ENCODE measurements at regions not wholly inside any gene's neighbourhood (a gene's known extent, or its start where the extent isn't known, plus 50 kb on each side); places are given as distances from the start of the nearest gene placed in this dataset.

- 57 to 61% methylated on average over 1 of the region's 1 CpG for WGBS, 2 donors (ENCODE audit: low coverage in 1 of 2)
- no peaks in the 10 kb centered on the region for H3K36me3 ChIP-seq
- TF ChIP-seq CTCF (IDR thresholded peaks at IDR 0.05) (no peak), POLR2A (IDR thresholded peaks at IDR 0.05) (no peak), EP300 (IDR thresholded peaks at IDR 0.05) (no peak), POLR2AphosphoS5 (IDR thresholded peaks at IDR 0.05) (no peak)
- H3K27me3 ChIP-seq: no peaks in the 10 kb centered on the region
- ATAC-seq: no peak
- H3K9me3 ChIP-seq: no peaks in the 10 kb centered on the region
- no peak overlapping the region for H3K27ac ChIP-seq
- no peak overlapping the region for H3K4me3 ChIP-seq
- no peaks in the 10 kb centered on the region for H3K4me1 ChIP-seq
Measured at GRCh38 chr21:23249760-23250159, 2251.6 kb downstream of the NCAM2 start.

- Histone ChIP-seq H3K36me3 (no peaks in the 10 kb centered on the region), H3K4me1 (no peaks in the 10 kb centered on the region), H3K27me3 (no peaks in the 10 kb centered on the region), H3K27ac (no peak overlapping the region), H3K4me3 (no peak overlapping the region), H3K9me3 (no peaks in the 10 kb centered on the region)
- TF ChIP-seq POLR2A (IDR thresholded peaks at IDR 0.05) (no peak), CTCF (IDR thresholded peaks at IDR 0.05) (no peak), POLR2AphosphoS5 (IDR thresholded peaks at IDR 0.05) (no peak), EP300 (IDR thresholded peaks at IDR 0.05) (no peak)
- no peak for ATAC-seq
- 60 to 70% methylated on average over 2 of the region's 2 CpGs for WGBS, 2 donors (ENCODE audit: low coverage in 1 of 2)
Measured at GRCh38 chr21:23247334-23247733, 2249.1 kb downstream of the NCAM2 start.

DNA sequence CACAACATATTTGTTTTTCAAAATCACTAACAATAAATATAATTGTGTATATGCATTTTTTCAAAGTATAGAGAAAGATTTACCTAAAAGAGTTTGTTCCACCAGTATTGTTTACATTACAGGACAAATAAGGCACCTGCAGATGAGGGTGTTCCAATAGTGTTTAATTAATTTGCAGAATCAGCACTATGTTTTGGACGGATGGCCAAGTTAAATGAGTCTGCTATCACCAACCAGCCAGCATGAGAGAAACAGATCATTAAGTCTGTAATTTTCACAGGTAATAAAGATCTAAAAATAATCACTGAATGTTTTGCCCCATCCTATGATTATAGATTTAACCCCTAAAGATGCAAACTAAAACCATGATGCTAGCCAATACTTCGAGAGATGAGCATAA is 2247.0 kb downstream of the NCAM2 start:
- Histone ChIP-seq H3K27me3 (no peaks in the 10 kb centered on the region), H3K4me3 (no peak overlapping the region), H3K9me3 (no peaks in the 10 kb centered on the region), H3K27ac (no peak overlapping the region), H3K4me1 (no peaks in the 10 kb centered on the region), H3K36me3 (no peaks in the 10 kb centered on the region)
- ATAC-seq: no peak
- TF ChIP-seq EP300 (IDR thresholded peaks at IDR 0.05): no peak
- no peak for TF ChIP-seq CTCF (IDR thresholded peaks at IDR 0.05)
- TF ChIP-seq POLR2A (IDR thresholded peaks at IDR 0.05): no peak
- TF ChIP-seq POLR2AphosphoS5 (IDR thresholded peaks at IDR 0.05): no peak
- 65 to 92% methylated on average over 1 to 2 of the region's 2 CpGs for WGBS, 2 donors (ENCODE audit: low coverage in 1 of 2)

- H3K27ac ChIP-seq: no peak overlapping the region
- no peaks in the 10 kb centered on the region for H3K27me3 ChIP-seq
- H3K4me3 ChIP-seq: no peak overlapping the region
- WGBS, 2 donors (ENCODE audit: low coverage in 1 of 2): 67 to 90% methylated on average over 2 of the region's 2 CpGs
- no peaks in the 10 kb centered on the region for H3K9me3 ChIP-seq
- TF ChIP-seq CTCF (IDR thresholded peaks at IDR 0.05) (no peak), POLR2AphosphoS5 (IDR thresholded peaks at IDR 0.05) (no peak), POLR2A (IDR thresholded peaks at IDR 0.05) (no peak), EP300 (IDR thresholded peaks at IDR 0.05) (no peak)
- no peaks in the 10 kb centered on the region for H3K4me1 ChIP-seq
- no peak for ATAC-seq
- no peaks in the 10 kb centered on the region for H3K36me3 ChIP-seq
Measured at GRCh38 chr21:23223882-23224281, 2225.7 kb downstream of the NCAM2 start.

GRCh38 chr21:23218667-23219066 is 2220.5 kb downstream of the NCAM2 start:
- Histone ChIP-seq H3K4me3 (no peak overlapping the region), H3K27ac (no peak overlapping the region), H3K27me3 (no peaks in the 10 kb centered on the region), H3K36me3 (no peaks in the 10 kb centered on the region), H3K4me1 (no peaks in the 10 kb centered on the region), H3K9me3 (no peaks in the 10 kb centered on the region)
- ATAC-seq: no peak
- WGBS, 2 donors (ENCODE audit: low coverage in 1 of 2): 48 to 60% methylated on average over 1 of the region's 1 CpG
- TF ChIP-seq CTCF (IDR thresholded peaks at IDR 0.05): no peak
- TF ChIP-seq EP300 (IDR thresholded peaks at IDR 0.05): no peak
- no peak for TF ChIP-seq POLR2AphosphoS5 (IDR thresholded peaks at IDR 0.05)
- no peak for TF ChIP-seq POLR2A (IDR thresholded peaks at IDR 0.05)
